GM23338 (cell line): ENCODE measurements at regions not wholly inside any gene's neighbourhood (a gene's known extent, or its start where the extent isn't known, plus 50 kb on each side); places are given as distances from the start of the nearest gene placed in this dataset.

Experiments used
- ATAC-seq: fragments of 200-7000 bp; cut with Tn5 transposase; 3 replicates; pipeline ENCODE4 v1.9.1; 2020
- DNase-seq: peaks from one replicate; pipeline ENCODE4 v3.0.0-alpha.2; 2015; ENCODE audit warnings: low spot score
- H2AFZ ChIP-seq: fragments of 200-600 bp; sonication (generic); 2 replicates; pipeline ENCODE4 v1.8.0; 2016; ENCODE audit warnings: antibody characterized with exemption, mild to moderate bottlenecking, moderate library complexity
- H3F3A ChIP-seq: fragments of 200-600 bp; sonication (generic); replicated peaks from 2 replicates; pipeline ENCODE4 v1.8.0; 2017; ENCODE audit warnings: antibody characterized with exemption, mixed run types, low read depth
- H3K27ac ChIP-seq: fragments of 200-600 bp; sonication (generic); 2 replicates; pipeline ENCODE4 v1.6.1; 2016; ENCODE audit warnings: low read depth
- H3K27me3 ChIP-seq: fragments of 200-600 bp; sonication (generic); 2 replicates; pipeline ENCODE4 v1.8.0; 2016; ENCODE audit warnings: mild to moderate bottlenecking, mixed run types, moderate library complexity; ENCODE audit not compliant: insufficient read depth
- H3K36me3 ChIP-seq: fragments of 200-600 bp; sonication (generic); 2 replicates; pipeline ENCODE4 v1.8.0; 2016; ENCODE audit warnings: mild to moderate bottlenecking; ENCODE audit not compliant: insufficient read depth
- H3K4me1 ChIP-seq: fragments of 200-600 bp; sonication (generic); 2 replicates; pipeline ENCODE4 v1.8.0; 2016; ENCODE audit warnings: mild to moderate bottlenecking, moderate library complexity; ENCODE audit not compliant: insufficient read depth
- H3K4me2 ChIP-seq: fragments of 200-600 bp; sonication (generic); 2 replicates; pipeline ENCODE4 v1.7.1; 2017; ENCODE audit warnings: mixed run types
- H3K4me3 ChIP-seq: fragments of 200-600 bp; sonication (generic); 2 replicates; pipeline ENCODE4 v1.6.1; 2016; ENCODE audit warnings: mixed run types
- H3K79me2 ChIP-seq: fragments of 200-600 bp; sonication (generic); replicated peaks from 2 replicates; pipeline ENCODE4 v1.8.0; 2017; ENCODE audit warnings: mild to moderate bottlenecking; ENCODE audit not compliant: insufficient read depth
- H3K9me2 ChIP-seq: fragments of 200-600 bp; sonication (generic); 2 replicates; pipeline ENCODE4 v1.8.0; 2017; ENCODE audit not compliant: insufficient read depth
- H4K20me1 ChIP-seq: fragments of 200-600 bp; sonication (generic); replicated peaks from 2 replicates; pipeline ENCODE4 v1.8.0; 2017; ENCODE audit warnings: mild to moderate bottlenecking; ENCODE audit not compliant: insufficient read depth
- H3K27ac Mint-ChIP-seq: 2 replicates; pipeline ENCODE4 v1.8.0; 2020; ENCODE audit warnings: inconsistent platforms, mild to moderate bottlenecking, moderate library complexity, mixed read lengths
- H3K27me3 Mint-ChIP-seq: 3 replicates; pipeline ENCODE4 v1.8.0; 2022; ENCODE audit warnings: low read depth, mild to moderate bottlenecking, moderate library complexity, mixed read lengths, inconsistent platforms; ENCODE audit not compliant: insufficient read depth, poor library complexity
- H3K36me3 Mint-ChIP-seq: 3 replicates; pipeline ENCODE4 v1.8.0; 2021; ENCODE audit warnings: low read depth, mild to moderate bottlenecking, inconsistent platforms, moderate library complexity, mixed read lengths
- H3K4me1 Mint-ChIP-seq: 3 replicates; pipeline ENCODE4 v1.8.0; 2020; ENCODE audit warnings: mild to moderate bottlenecking, inconsistent platforms, mixed read lengths
- H3K4me3 Mint-ChIP-seq: 3 replicates; pipeline ENCODE4 v1.8.0; 2021; ENCODE audit warnings: moderate library complexity, mild to moderate bottlenecking, inconsistent platforms, mixed read lengths
- H3K9me3 Mint-ChIP-seq: 3 replicates; pipeline ENCODE4 v1.8.0; 2020; ENCODE audit warnings: moderate library complexity, mild to moderate bottlenecking, inconsistent platforms, mixed read lengths
- CREB1 ChIP-seq: fragments of 250-450 bp; sonication (Bioruptor Pico); IDR thresholded peaks from 2 replicates; pipeline ENCODE4 v1.5.0; 2020; ENCODE audit warnings: low read depth, mild to moderate bottlenecking, moderate library complexity
- CTCF ChIP-seq, 2 experiments: fragments of 200-600 bp in 1 of 2; sonication (generic) in 1 of 2; conservative IDR thresholded peaks; 2 replicates each; pipeline versions ENCODE4 v1.5.1 to v1.6.1; 2016 to 2017; ENCODE audit warnings: antibody characterized with exemption in 2 of 2, low read depth in 2 of 2, mild to moderate bottlenecking in 2 of 2, moderate library complexity in 1 of 2
- ETS1 ChIP-seq: IDR thresholded peaks from 2 replicates; pipeline ENCODE4 v1.6.1; 2016; ENCODE audit warnings: antibody characterized with exemption
- EZH2 ChIP-seq: fragments of 200-600 bp; sonication (generic); IDR thresholded peaks from one replicate; pipeline ENCODE4 v1.8.0; 2017; ENCODE audit warnings: antibody characterized with exemption, mild to moderate bottlenecking, low read depth; ENCODE audit not compliant: unreplicated experiment
- EZH2phosphoT487 ChIP-seq: fragments of 200-600 bp; sonication (generic); IDR thresholded peaks from one replicate; pipeline ENCODE4 v1.8.1; 2018; ENCODE audit warnings: antibody characterized with exemption; ENCODE audit not compliant: unreplicated experiment
- JUNB ChIP-seq: IDR thresholded peaks from one replicate; pipeline ENCODE4 v1.6.1; 2016; ENCODE audit warnings: antibody characterized with exemption; ENCODE audit not compliant: unreplicated experiment
- NANOG ChIP-seq: IDR thresholded peaks from 2 replicates; pipeline ENCODE4 v1.6.1; 2016; ENCODE audit warnings: antibody characterized with exemption, borderline replicate concordance
- POLR2AphosphoS5 ChIP-seq: IDR thresholded peaks from 2 replicates; pipeline ENCODE4 v1.6.1; 2016; ENCODE audit warnings: antibody characterized with exemption, low read depth
- REST ChIP-seq: IDR thresholded peaks from one replicate; pipeline ENCODE4 v1.6.1; 2018; ENCODE audit warnings: antibody characterized with exemption; ENCODE audit not compliant: unreplicated experiment
- STAT1 ChIP-seq: IDR thresholded peaks from one replicate; pipeline ENCODE4 v1.6.1; 2016; ENCODE audit warnings: antibody characterized with exemption; ENCODE audit not compliant: unreplicated experiment
- ZNF114 ChIP-seq: fragments of 250-450 bp; sonication (Bioruptor Pico); IDR thresholded peaks from 2 replicates; pipeline ENCODE4 v1.5.0; 2020; ENCODE audit warnings: mild to moderate bottlenecking, moderate library complexity
- ZNF331 ChIP-seq: fragments of 250-450 bp; sonication (Bioruptor Pico); IDR thresholded peaks from 2 replicates; pipeline ENCODE4 v1.5.0; 2020; ENCODE audit warnings: low read depth, mild to moderate bottlenecking, moderate library complexity
- ZNF462 ChIP-seq: fragments of 250-450 bp; sonication (Bioruptor Pico); IDR thresholded peaks from 2 replicates; pipeline ENCODE4 v1.5.0; 2020; ENCODE audit warnings: mild to moderate bottlenecking, moderate library complexity

GRCh38 chr14:98008381-98009113 lies 1211.4 kb downstream of the VRK1 start:
- Histone ChIP-seq H3K27ac (no peak overlapping the region), H3K4me3 (no peak overlapping the region), H3K36me3 (no peaks in the 10 kb centered on the region), H3F3A (no peaks in the 10 kb centered on the region), H3K79me2 (no peaks in the 10 kb centered on the region), H4K20me1 (no peaks in the 10 kb centered on the region), H3K4me2 (no peak overlapping the region), H3K9me2 (no peaks in the 10 kb centered on the region), H3K27me3 (no peaks in the 10 kb centered on the region), H2AFZ (no peak overlapping the region), H3K4me1 (no peaks in the 10 kb centered on the region)
- TF ChIP-seq CREB1 (CRISPR knock-in tag) (no peak), NANOG (no peak), JUNB (no peak), CTCF (conservative IDR thresholded peaks at IDR 0.05; ENCODE audit: low read depth in 2 of 2) (no peak), ZNF462 (CRISPR knock-in tag) (no peak), ZNF331 (CRISPR knock-in tag) (no peak), ZNF114 (CRISPR knock-in tag) (no peak), POLR2AphosphoS5 (no peak), EZH2phosphoT487 (no peak), REST (no peak), EZH2 (no peak), ETS1 (no peak), STAT1 (no peak)
- no peaks in the 10 kb centered on the region for H3K4me1 Mint-ChIP-seq
- H3K27ac Mint-ChIP-seq = peak overlapping the region; percentile 59; the same call in 1 of the 2 replicates
- no peak for DNase-seq
- H3K9me3 Mint-ChIP-seq = no peaks in the 10 kb centered on the region
- ATAC-seq = no peak
- no peaks in the 10 kb centered on the region for H3K36me3 Mint-ChIP-seq
- H3K4me3 Mint-ChIP-seq = no peak overlapping the region
- H3K27me3 Mint-ChIP-seq = peaks cover 1% of the 10 kb centered on the region
